ENCODE measurements at regions not wholly inside any gene's neighbourhood (a gene's known extent, or its start where the extent isn't known, plus 50 kb on each side); places are given as distances from the start of the nearest gene placed in this dataset.
A peak's percentile ranks its signal among the peaks of the same experiment; 100 is the strongest.

GRCh38 chr5:164784230-164784629 lies 1278.8 kb downstream of the MAT2B start:
- no peaks in the 10 kb centered on the region for H4K20me1 ChIP-seq (ENCODE audit: insufficient read depth, low read length)
- Mint-ChIP-seq H3K27ac (no peak overlapping the region), H3K9me3 (peaks cover 0 to 5% (median 2%) of the 10 kb centered on the region in 7 donors), H3K4me1 (peaks cover 2% of the 10 kb centered on the region), H3K36me3 (no peaks in the 10 kb centered on the region), H3K27me3 (ENCODE audit: low read depth in 3 of 3) (peaks cover 0 to 4% (median 0%) of the 10 kb centered on the region in 3 donors), H3K4me3 (no peak overlapping the region)
- no peak overlapping the region for H3K4me3 ChIP-seq (replicated peaks in 1 of 3; ENCODE audit: low read depth in 2 of 3, low read length in 3 of 3)
- H3K36me3 ChIP-seq (replicated peaks in 1 of 2; ENCODE audit: control insufficient read depth in 1 of 2, insufficient read depth in 2 of 2, low read length in 2 of 2) = no peaks in the 10 kb centered on the region
- TF ChIP-seq CTCF (IDR thresholded peaks at IDR 0.05) = no peak
- H3K9ac ChIP-seq (ENCODE audit: insufficient read depth, low read length, poor library complexity, severe bottlenecking) = no peak overlapping the region
- H3K9me3 ChIP-seq (replicated peaks in 1 of 2; ENCODE audit: control insufficient read depth in 1 of 2, insufficient read depth in 1 of 2, low read length in 2 of 2) = no peaks in the 10 kb centered on the region
- no peaks in the 10 kb centered on the region for H3K27me3 ChIP-seq (ENCODE audit: control insufficient read depth in 2 of 2, insufficient read depth in 2 of 2, low read length in 2 of 2)
- no peak overlapping the region for H3K27ac ChIP-seq (ENCODE audit: low read depth in 1 of 2, low read length in 2 of 2)
- intact Hi-C loops (cut with micrococcal nuclease) = no loop called here
- no peak overlapping the region for H2AFZ ChIP-seq (ENCODE audit: insufficient read depth, low read depth, low read length, poor library complexity, severe bottlenecking)
- no CpG with 5 or more reads among the region's 3 CpGs for WGBS (ENCODE audit: insufficient coverage)
- H3K4me1 ChIP-seq (ENCODE audit: control insufficient read depth in 1 of 2, insufficient read depth in 2 of 2, low read length in 2 of 2) = no peaks in the 10 kb centered on the region
- H3K4me2 ChIP-seq (replicated peaks; ENCODE audit: extremely low read depth, low read length, poor library complexity, severe bottlenecking) = no peak overlapping the region
- DNase-seq = peak in 2 of 3 donors; percentile 3 to 4
- no peaks in the 10 kb centered on the region for H3K79me2 ChIP-seq (ENCODE audit: insufficient read depth, low read length)

DNA sequence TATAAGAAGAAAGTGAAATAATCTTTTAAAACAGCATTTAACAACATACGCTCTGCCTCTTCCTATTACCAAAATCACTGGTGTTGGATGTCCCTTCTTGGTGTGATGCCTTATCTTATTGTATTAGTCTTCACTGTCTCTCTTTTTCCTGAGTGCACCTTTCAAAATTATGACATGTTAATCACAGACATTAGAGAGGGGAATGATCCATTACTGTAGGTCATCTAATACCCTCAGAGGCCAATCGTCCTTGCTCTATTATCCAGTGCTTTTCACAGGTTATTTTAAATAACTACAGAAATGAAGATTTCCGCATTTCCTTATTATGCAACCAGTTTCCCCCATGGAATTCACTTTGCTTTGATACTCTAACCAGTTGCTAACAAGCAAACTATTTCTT lies 1292.7 kb downstream of the MAT2B start:
- 80% methylated on average over 1 of the region's 3 CpGs for WGBS (ENCODE audit: insufficient coverage)
- TF ChIP-seq CTCF (IDR thresholded peaks at IDR 0.05) = no peak
- DNase-seq = no peak
- intact Hi-C loops (cut with micrococcal nuclease) = no loop called here
- Histone ChIP-seq H3K36me3 (replicated peaks in 1 of 2; ENCODE audit: control insufficient read depth in 1 of 2, insufficient read depth in 2 of 2, low read length in 2 of 2) (no peaks in the 10 kb centered on the region), H4K20me1 (ENCODE audit: insufficient read depth, low read length) (no peaks in the 10 kb centered on the region), H3K4me2 (replicated peaks; ENCODE audit: extremely low read depth, low read length, poor library complexity, severe bottlenecking) (no peak overlapping the region), H3K9me3 (replicated peaks in 1 of 2; ENCODE audit: control insufficient read depth in 1 of 2, insufficient read depth in 1 of 2, low read length in 2 of 2) (peaks cover 17 to 23% of the 10 kb centered on the region in 2 donors), H3K9ac (ENCODE audit: insufficient read depth, low read length, poor library complexity, severe bottlenecking) (no peak overlapping the region), H3K4me1 (ENCODE audit: control insufficient read depth in 1 of 2, insufficient read depth in 2 of 2, low read length in 2 of 2) (no peaks in the 10 kb centered on the region), H3K79me2 (ENCODE audit: insufficient read depth, low read length) (no peaks in the 10 kb centered on the region), H3K4me3 (replicated peaks in 1 of 3; ENCODE audit: low read depth in 2 of 3, low read length in 3 of 3) (no peak overlapping the region), H3K27me3 (ENCODE audit: control insufficient read depth in 2 of 2, insufficient read depth in 2 of 2, low read length in 2 of 2) (no peaks in the 10 kb centered on the region), H2AFZ (ENCODE audit: insufficient read depth, low read depth, low read length, poor library complexity, severe bottlenecking) (no peak overlapping the region), H3K27ac (ENCODE audit: low read depth in 1 of 2, low read length in 2 of 2) (no peak overlapping the region)
- Mint-ChIP-seq H3K4me1 (no peaks in the 10 kb centered on the region), H3K4me3 (no peak overlapping the region), H3K9me3 (peaks cover 8 to 28% (median 16%) of the 10 kb centered on the region in 7 donors), H3K36me3 (no peaks in the 10 kb centered on the region), H3K27ac (no peak overlapping the region), H3K27me3 (ENCODE audit: low read depth in 3 of 3) (no peaks in the 10 kb centered on the region)

All from CD14-positive monocyte (primary cell).